ENCODE measurements at regions not wholly inside any gene's neighbourhood (a gene's known extent, or its start where the extent isn't known, plus 50 kb on each side); places are given as distances from the start of the nearest gene placed in this dataset.
"Not testable (repeated sequence)": the region's sequence is repeated elsewhere in the genome, so short reads cannot be mapped to it uniquely, and the experiment has no call there.

DNA sequence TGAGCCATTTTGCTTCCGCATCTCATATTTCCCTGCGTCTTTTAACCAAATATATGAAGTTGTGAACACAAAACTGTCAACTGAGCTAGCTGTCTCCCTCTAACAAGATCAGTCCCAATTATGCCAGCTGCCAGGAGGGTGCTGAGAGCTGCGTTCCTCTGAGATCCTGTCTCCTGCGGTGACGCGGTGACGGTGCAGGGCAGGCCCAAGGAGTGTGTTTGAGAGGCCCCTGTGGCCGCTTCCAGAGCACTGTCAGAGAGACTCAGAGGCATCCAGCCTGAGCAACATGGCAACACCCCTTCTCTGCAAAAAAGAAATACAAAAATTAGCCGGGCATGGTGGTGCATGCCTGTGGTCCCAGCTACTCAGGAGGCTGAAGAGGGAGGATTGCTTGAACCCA is 126.3 kb upstream of the FOXD4L5 start:
- no peak for DNase-seq (ENCODE audit: low read depth)
- TF ChIP-seq, protein P1, sequence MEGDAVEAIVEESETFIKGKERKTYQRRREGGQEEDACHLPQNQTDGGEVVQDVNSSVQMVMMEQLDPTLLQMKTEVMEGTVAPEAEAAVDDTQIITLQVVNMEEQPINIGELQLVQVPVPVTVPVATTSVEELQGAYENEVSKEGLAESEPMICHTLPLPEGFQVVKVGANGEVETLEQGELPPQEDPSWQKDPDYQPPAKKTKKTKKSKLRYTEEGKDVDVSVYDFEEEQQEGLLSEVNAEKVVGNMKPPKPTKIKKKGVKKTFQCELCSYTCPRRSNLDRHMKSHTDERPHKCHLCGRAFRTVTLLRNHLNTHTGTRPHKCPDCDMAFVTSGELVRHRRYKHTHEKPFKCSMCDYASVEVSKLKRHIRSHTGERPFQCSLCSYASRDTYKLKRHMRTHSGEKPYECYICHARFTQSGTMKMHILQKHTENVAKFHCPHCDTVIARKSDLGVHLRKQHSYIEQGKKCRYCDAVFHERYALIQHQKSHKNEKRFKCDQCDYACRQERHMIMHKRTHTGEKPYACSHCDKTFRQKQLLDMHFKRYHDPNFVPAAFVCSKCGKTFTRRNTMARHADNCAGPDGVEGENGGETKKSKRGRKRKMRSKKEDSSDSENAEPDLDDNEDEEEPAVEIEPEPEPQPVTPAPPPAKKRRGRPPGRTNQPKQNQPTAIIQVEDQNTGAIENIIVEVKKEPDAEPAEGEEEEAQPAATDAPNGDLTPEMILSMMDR (conservative IDR thresholded peaks at IDR 0.05; ENCODE audit: control insufficient read depth, insufficient read depth, low read depth, low read length), result no peak
- H3K4me3 ChIP-seq (ENCODE audit: control insufficient read depth, low read depth, low read length), result no peak overlapping the region

GRCh38 chr9:65410926-65411325 is 125.9 kb upstream of the FOXD4L5 start:
- H3K4me3 ChIP-seq (ENCODE audit: control insufficient read depth, low read depth, low read length), result no peak overlapping the region
- DNase-seq (ENCODE audit: low read depth), result no peak
- TF ChIP-seq, protein P1 (conservative IDR thresholded peaks at IDR 0.05; ENCODE audit: control insufficient read depth, insufficient read depth, low read depth, low read length), result no peak

- no peak overlapping the region for H3K4me3 ChIP-seq (ENCODE audit: control insufficient read depth, low read depth, low read length)
- DNase-seq (ENCODE audit: low read depth), result no peak
- TF ChIP-seq, protein P1 (conservative IDR thresholded peaks at IDR 0.05; ENCODE audit: control insufficient read depth, insufficient read depth, low read depth, low read length), result no peak
Measured at GRCh38 chr9:65409471-65409980, 124.5 kb upstream of the FOXD4L5 start.

DNA sequence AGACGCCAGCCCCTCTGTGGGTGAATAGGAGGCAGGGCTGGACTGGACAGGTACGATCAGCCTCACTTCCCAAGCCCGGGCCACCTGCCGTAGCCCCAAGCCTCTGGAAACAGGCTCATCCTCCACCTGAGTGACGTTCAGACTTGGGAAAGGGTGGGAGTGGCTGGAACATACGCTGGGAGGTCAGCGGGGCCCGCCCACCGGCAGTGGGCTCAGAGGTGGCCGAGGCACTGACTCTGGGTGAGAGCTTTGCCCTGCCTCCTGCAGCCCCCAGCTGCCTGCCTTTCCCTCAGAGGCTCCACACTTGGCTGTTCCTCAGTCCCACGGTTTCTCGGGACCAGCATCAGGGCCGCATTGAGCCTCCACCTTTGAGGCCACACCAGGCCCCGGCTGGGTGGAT is 123.8 kb upstream of the FOXD4L5 start:
- not testable (repeated sequence) for DNase-seq (ENCODE audit: low read depth)

DNA sequence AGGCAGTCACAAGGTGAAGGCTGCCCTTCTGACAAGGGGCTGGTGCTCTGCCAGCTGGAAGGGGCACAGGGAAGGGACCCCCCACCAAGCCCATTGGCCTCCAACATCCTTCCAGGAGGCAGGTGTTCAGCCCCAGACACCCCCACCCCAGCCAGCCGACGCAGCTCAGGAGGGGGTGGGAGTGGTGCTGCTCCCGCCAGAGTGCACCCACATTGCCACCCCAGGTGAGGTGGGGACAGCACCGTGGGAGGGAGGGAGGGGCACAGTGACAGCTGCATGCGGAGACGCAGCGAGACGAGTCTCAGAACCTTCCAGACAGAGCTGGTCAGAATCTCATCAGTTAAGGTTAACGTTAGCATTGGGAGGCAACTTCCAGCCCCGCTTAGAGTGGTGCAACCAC is 121.6 kb upstream of the FOXD4L5 start:
- H3K4me3 ChIP-seq (ENCODE audit: control insufficient read depth, low read depth, low read length); DNase-seq (ENCODE audit: low read depth): not testable (repeated sequence)

More for the DNA sequence above, 123.8 kb upstream of the FOXD4L5 start:
- not testable (repeated sequence) for H3K4me3 ChIP-seq (ENCODE audit: control insufficient read depth, low read depth, low read length)

GRCh38 chr9:65405766-65406165 is 120.8 kb upstream of the FOXD4L5 start:
- not testable (repeated sequence) for H3K4me3 ChIP-seq (ENCODE audit: control insufficient read depth, low read depth, low read length); DNase-seq (ENCODE audit: low read depth)

DNA sequence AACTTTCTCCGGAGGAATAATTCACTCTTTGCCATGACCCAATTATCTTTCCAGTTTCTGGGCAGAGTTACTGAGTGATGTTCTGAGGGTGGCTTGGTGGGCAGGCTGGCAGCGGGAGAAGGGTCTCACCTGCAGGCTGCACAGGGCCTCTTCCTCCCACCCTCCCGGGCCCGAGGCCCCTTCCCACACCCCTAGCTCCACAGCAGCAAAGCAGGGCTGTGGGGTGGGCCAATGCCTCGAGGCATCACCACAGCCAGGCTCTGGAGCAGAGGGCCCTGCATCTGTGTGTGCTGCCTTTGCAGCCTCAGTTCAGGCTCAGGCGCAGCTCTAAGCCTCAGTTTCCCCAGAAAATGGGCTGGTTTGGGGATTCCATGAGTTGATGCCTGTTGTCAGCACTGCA is 120.2 kb upstream of the FOXD4L5 start:
- no peak overlapping the region for H3K4me3 ChIP-seq (ENCODE audit: control insufficient read depth, low read depth, low read length)
- TF ChIP-seq, protein P1 (conservative IDR thresholded peaks at IDR 0.05; ENCODE audit: control insufficient read depth, insufficient read depth, low read depth, low read length), result no peak
- DNase-seq (ENCODE audit: low read depth), result no peak

DNA sequence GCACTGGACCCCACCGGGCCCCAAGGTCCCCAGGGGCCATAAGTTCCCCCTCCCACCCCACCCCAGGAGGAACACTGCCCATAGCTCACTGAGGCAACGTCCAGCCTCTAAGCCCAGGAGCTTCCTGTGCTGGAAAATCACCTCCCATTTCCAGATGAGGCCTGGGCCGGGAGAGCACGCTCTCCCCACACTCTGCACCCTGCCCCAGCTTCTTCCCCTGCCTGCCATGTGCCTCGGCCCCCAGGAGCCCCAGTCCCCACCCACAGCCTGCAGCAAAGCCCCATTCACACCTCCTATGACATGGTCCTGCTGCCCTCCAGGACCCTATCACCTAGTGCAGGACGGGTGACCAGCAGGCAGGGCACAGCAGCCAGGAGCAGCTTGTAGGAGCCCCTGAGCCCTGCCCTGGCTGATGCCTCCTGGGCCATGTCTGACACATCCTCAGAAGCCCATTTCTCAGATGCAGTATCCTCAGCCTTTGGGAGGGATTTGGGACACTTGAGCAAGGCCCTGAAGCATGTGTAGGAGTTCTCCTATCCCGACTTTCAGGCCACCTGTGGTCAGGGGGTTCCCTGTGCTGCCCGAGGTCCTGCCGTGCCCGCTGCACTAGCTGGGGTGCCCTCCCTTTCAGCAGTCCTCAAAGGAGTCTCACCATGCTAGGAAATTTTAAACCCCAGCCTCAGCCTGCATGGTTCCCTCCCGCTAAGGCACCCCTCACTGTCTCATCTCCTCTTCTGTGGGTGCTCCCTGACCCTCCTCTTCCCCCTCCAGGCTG is 119.4 kb upstream of the FOXD4L5 start:
- TF ChIP-seq, protein P1 (conservative IDR thresholded peaks at IDR 0.05; ENCODE audit: control insufficient read depth, insufficient read depth, low read depth, low read length), result no peak
- no peak for DNase-seq (ENCODE audit: low read depth)

More for the DNA sequence above, 119.4 kb upstream of the FOXD4L5 start:
- H3K4me3 ChIP-seq (ENCODE audit: control insufficient read depth, low read depth, low read length), result no peak overlapping the region

Data from fibroblast of mammary gland (primary cell).